Peyer's patch (tissue), 4 donors: ENCODE measurements at regions not wholly inside any gene's neighbourhood (a gene's known extent, or its start where the extent isn't known, plus 50 kb on each side); places are given as distances from the start of the nearest gene placed in this dataset.

Experiments
- POLR2A ChIP-seq, 2 donors: fragments of 450-650 bp; IDR thresholded peaks; one replicate each; pipeline ENCODE4 v1.5.1; 2017; ENCODE audit warnings: antibody characterized with exemption in 2 of 2, mild to moderate bottlenecking in 2 of 2, moderate library complexity in 2 of 2
- TF ChIP-seq, protein P1 (sequence below), 6 experiments: fragments of 450-650 bp in 4 of 6; fragments of 200-600 bp in 2 of 6; sonication (generic) in 1 of 6; IDR thresholded peaks; one replicate each; pipeline ENCODE4 v1.5.1; 2017 to 2019; ENCODE audit warnings: antibody characterized with exemption in 6 of 6, mild to moderate bottlenecking in 3 of 6, moderate library complexity in 1 of 6

DNA sequence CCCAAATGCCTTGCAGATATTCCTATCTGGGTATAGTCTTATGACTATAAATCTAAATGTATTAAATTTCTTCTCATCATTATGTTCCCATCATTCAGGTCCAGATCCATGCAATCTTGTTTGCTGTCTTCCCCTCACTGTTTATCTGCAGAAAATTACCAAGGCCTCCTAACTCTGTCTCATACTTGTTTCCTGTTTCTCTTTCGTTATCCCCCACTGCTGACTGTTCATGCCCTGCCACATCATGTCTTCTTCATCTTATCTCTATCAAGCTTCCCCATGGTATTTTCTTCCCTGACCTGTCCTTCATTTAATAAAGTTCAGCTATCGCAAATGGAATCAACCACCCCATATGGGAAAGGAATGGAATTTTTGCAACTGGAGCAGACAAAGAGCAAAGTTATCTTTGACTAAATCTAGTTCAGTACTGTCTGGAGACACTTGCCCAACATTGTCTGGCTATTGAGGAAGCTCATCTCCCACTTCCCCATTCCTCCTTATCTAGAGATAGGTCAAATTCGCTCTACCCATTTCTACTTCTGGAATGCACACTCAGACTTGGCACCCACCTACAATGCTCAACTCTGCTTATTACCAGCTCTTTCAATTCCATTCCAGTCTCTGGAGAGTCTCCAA lies 1358.1 kb downstream of the EFNB2 start:
- TF ChIP-seq, protein P1, sequence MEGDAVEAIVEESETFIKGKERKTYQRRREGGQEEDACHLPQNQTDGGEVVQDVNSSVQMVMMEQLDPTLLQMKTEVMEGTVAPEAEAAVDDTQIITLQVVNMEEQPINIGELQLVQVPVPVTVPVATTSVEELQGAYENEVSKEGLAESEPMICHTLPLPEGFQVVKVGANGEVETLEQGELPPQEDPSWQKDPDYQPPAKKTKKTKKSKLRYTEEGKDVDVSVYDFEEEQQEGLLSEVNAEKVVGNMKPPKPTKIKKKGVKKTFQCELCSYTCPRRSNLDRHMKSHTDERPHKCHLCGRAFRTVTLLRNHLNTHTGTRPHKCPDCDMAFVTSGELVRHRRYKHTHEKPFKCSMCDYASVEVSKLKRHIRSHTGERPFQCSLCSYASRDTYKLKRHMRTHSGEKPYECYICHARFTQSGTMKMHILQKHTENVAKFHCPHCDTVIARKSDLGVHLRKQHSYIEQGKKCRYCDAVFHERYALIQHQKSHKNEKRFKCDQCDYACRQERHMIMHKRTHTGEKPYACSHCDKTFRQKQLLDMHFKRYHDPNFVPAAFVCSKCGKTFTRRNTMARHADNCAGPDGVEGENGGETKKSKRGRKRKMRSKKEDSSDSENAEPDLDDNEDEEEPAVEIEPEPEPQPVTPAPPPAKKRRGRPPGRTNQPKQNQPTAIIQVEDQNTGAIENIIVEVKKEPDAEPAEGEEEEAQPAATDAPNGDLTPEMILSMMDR (IDR thresholded peaks at IDR 0.05): no peak
- no peak for TF ChIP-seq POLR2A (IDR thresholded peaks at IDR 0.05)
